Keratinocyte (primary cell): ENCODE measurements at regions not wholly inside any gene's neighbourhood (a gene's known extent, or its start where the extent isn't known, plus 50 kb on each side); places are given as distances from the start of the nearest gene placed in this dataset.

Experiments used
- DNase-seq: peaks from one replicate; pipeline ENCODE4 v3.0.0-alpha.2; 2011; ENCODE audit warnings: low read depth, missing footprints, low spot score
- FAIRE-seq: peaks from 2 replicates; lab custom pipeline; 2011; peaks lifted over from hg19 to GRCh38; lab: Jason Lieb, UNC
- H2AFZ ChIP-seq: 2 replicates; pipeline ENCODE4 v1.6.0; 2012; ENCODE audit warnings: low read length, control low read depth, inconsistent platforms; ENCODE audit not compliant: control insufficient read depth
- H3K27ac ChIP-seq: 2 replicates; pipeline ENCODE4 v1.5.1; 2011; ENCODE audit warnings: low read length; ENCODE audit not compliant: control insufficient read depth, insufficient read depth
- H3K27me3 ChIP-seq: 3 replicates; pipeline ENCODE4 v1.6.0; 2011; ENCODE audit warnings: low read length; ENCODE audit not compliant: control insufficient read depth, insufficient read depth; ENCODE audit errors: extremely low read depth
- H3K36me3 ChIP-seq, 2 experiments: 2 replicates in 1 of 2; 3 replicates in 1 of 2; pipeline ENCODE4 v1.5.1; 2011; ENCODE audit warnings: low read length in 2 of 2, mild to moderate bottlenecking in 1 of 2; ENCODE audit not compliant: control insufficient read depth in 2 of 2, insufficient read depth in 2 of 2; ENCODE audit errors: extremely low read depth in 1 of 2
- H3K4me1 ChIP-seq: 3 replicates; pipeline ENCODE4 v1.5.1; 2011; ENCODE audit warnings: low read length; ENCODE audit not compliant: control insufficient read depth, insufficient read depth; ENCODE audit errors: extremely low read depth
- H3K4me2 ChIP-seq: 3 replicates; pipeline ENCODE4 v1.6.0; 2011; ENCODE audit warnings: low read depth, low read length; ENCODE audit not compliant: control insufficient read depth, insufficient read depth; ENCODE audit errors: extremely low read depth
- H3K4me3 ChIP-seq, 3 experiments: fragments of 200-600 bp in 1 of 3; sonication (generic) in 1 of 3; 2 replicates in 2 of 3; 3 replicates in 1 of 3; pipeline ENCODE4 v1.5.1; 2011 to 2016; ENCODE audit warnings: low read length in 3 of 3, mild to moderate bottlenecking in 3 of 3, control low read depth in 2 of 3, inconsistent platforms in 1 of 3, low read depth in 1 of 3, mixed read lengths in 1 of 3, mixed run types in 1 of 3, moderate library complexity in 1 of 3; ENCODE audit not compliant: control insufficient read depth in 2 of 3, insufficient read depth in 2 of 3; ENCODE audit errors: extremely low read depth in 1 of 3
- H3K79me2 ChIP-seq: 2 replicates; pipeline ENCODE4 v1.6.0; 2012; ENCODE audit warnings: low read length; ENCODE audit not compliant: control insufficient read depth, insufficient read depth
- H3K9ac ChIP-seq: 3 replicates; pipeline ENCODE4 v1.6.0; 2011; ENCODE audit warnings: low read length; ENCODE audit not compliant: control insufficient read depth, insufficient read depth; ENCODE audit errors: extremely low read depth
- H3K9me1 ChIP-seq: 3 replicates; pipeline ENCODE4 v1.6.0; 2011; ENCODE audit warnings: low read length; ENCODE audit not compliant: control insufficient read depth, insufficient read depth; ENCODE audit errors: extremely low read depth
- H3K9me3 ChIP-seq: 2 replicates; pipeline ENCODE4 v1.5.1; 2012; ENCODE audit warnings: low read depth, low read length; ENCODE audit not compliant: control insufficient read depth
- H4K20me1 ChIP-seq: 3 replicates; pipeline ENCODE4 v1.6.0; 2011; ENCODE audit warnings: low read length; ENCODE audit not compliant: control insufficient read depth, insufficient read depth; ENCODE audit errors: extremely low read depth
- CTCF ChIP-seq, 3 experiments: IDR thresholded peaks in 1 of 3; conservative IDR thresholded peaks in 1 of 3; optimal IDR thresholded peaks in 1 of 3; 2 replicates in 2 of 3; 3 replicates in 1 of 3; pipeline versions ENCODE3 to v1.5.1; 2011; ENCODE audit warnings: low read length in 3 of 3, mild to moderate bottlenecking in 3 of 3, moderate library complexity in 2 of 3, control low read depth in 1 of 3, inconsistent platforms in 1 of 3; ENCODE audit not compliant: insufficient read depth in 2 of 3; ENCODE audit errors: extremely low read depth in 1 of 3
- EZH2 ChIP-seq: IDR thresholded peaks from one replicate; pipeline ENCODE4 v1.6.1; 2012; ENCODE audit warnings: inconsistent platforms, mild to moderate bottlenecking, low read length, moderate library complexity
- dilution Hi-C: fragments of 300-500 bp; cut with MboI; formaldehyde crosslinking; loops from one replicate; pipeline ENCODE4 v1.7.0; 2020; ENCODE audit warnings: low sequenced_read_pairs; ENCODE audit not compliant: extremely low pct_ligation_motif_present

- no peak overlapping the region for H3K27ac ChIP-seq
- no peaks in the 10 kb centered on the region for H3K9me1 ChIP-seq
- FAIRE-seq (no peak), DNase-seq (no peak)
- dilution Hi-C loops: no loop called here
- H3K4me2 ChIP-seq: no peak overlapping the region
- no peak overlapping the region for H3K9ac ChIP-seq
- TF ChIP-seq EZH2 (no peak), CTCF (optimal IDR thresholded peaks at IDR 0.05 in 1 of 3, IDR thresholded peaks at IDR 0.05 in 1 of 3, conservative IDR thresholded peaks at IDR 0.05 in 1 of 3; ENCODE audit: extremely low read depth in 1 of 3, insufficient read depth in 2 of 3, low read length in 3 of 3) (no peak)
- H3K36me3 ChIP-seq: no peaks in the 10 kb centered on the region
- no peaks in the 10 kb centered on the region for H4K20me1 ChIP-seq
- H2AFZ ChIP-seq: no peak overlapping the region
- H3K4me3 ChIP-seq: no peak overlapping the region
- H3K79me2 ChIP-seq: no peaks in the 10 kb centered on the region
- H3K27me3 ChIP-seq: no peaks in the 10 kb centered on the region
- H3K9me3 ChIP-seq: peaks cover 13% of the 10 kb centered on the region
- H3K4me1 ChIP-seq: no peaks in the 10 kb centered on the region
These were observed 211.3 kb upstream of the DIO3 start for GRCh38 chr14:101350021-101350420.

- TF ChIP-seq EZH2: no peak
- TF ChIP-seq CTCF (optimal IDR thresholded peaks at IDR 0.05 in 1 of 3, IDR thresholded peaks at IDR 0.05 in 1 of 3, conservative IDR thresholded peaks at IDR 0.05 in 1 of 3; ENCODE audit: extremely low read depth in 1 of 3, insufficient read depth in 2 of 3, low read length in 3 of 3): no peak
- no peak overlapping the region for H3K27ac ChIP-seq
- H2AFZ ChIP-seq: no peak overlapping the region
- no peaks in the 10 kb centered on the region for H3K27me3 ChIP-seq
- no peaks in the 10 kb centered on the region for H3K79me2 ChIP-seq
- dilution Hi-C loops: no loop called here
- H3K4me3 ChIP-seq: no peak overlapping the region
- H4K20me1 ChIP-seq: no peaks in the 10 kb centered on the region
- no peaks in the 10 kb centered on the region for H3K36me3 ChIP-seq
- no peak overlapping the region for H3K4me2 ChIP-seq
- peaks cover 17% of the 10 kb centered on the region for H3K9me3 ChIP-seq
- FAIRE-seq (no peak), DNase-seq (no peak)
- no peaks in the 10 kb centered on the region for H3K9me1 ChIP-seq
- no peaks in the 10 kb centered on the region for H3K4me1 ChIP-seq
- no peak overlapping the region for H3K9ac ChIP-seq
These were observed 210.6 kb upstream of the DIO3 start for GRCh38 chr14:101350691-101351090.
